ENCODE measurements at regions not wholly inside any gene's neighbourhood (a gene's known extent, or its start where the extent isn't known, plus 50 kb on each side); places are given as distances from the start of the nearest gene placed in this dataset.
"Not testable (repeated sequence)": the region's sequence is repeated elsewhere in the genome, so short reads cannot be mapped to it uniquely, and the experiment has no call there.

- H3K4me1 ChIP-seq (ENCODE audit: control insufficient read depth, insufficient read depth, low read length); H3K36me3 ChIP-seq (ENCODE audit: control insufficient read depth in 2 of 2, insufficient read depth in 2 of 2, low read length in 2 of 2); H3K9ac ChIP-seq (ENCODE audit: low read length in 2 of 2); H3K27ac ChIP-seq (ENCODE audit: low read length); H3K9me3 ChIP-seq (ENCODE audit: control insufficient read depth in 2 of 2, low read length in 2 of 2); H3K27me3 ChIP-seq (ENCODE audit: control insufficient read depth in 1 of 2, insufficient read depth in 2 of 2, low read length in 2 of 2); H3K4me3 ChIP-seq (ENCODE audit: low read length in 2 of 2): not testable (repeated sequence)
Observed at GRCh38 chr5:34160904-34161303, 117.9 kb upstream of the C1QTNF3 start.

- H3K4me3 ChIP-seq (ENCODE audit: low read length in 2 of 2); H3K27ac ChIP-seq (ENCODE audit: low read length); H3K9me3 ChIP-seq (ENCODE audit: control insufficient read depth in 2 of 2, low read length in 2 of 2); H3K27me3 ChIP-seq (ENCODE audit: control insufficient read depth in 1 of 2, insufficient read depth in 2 of 2, low read length in 2 of 2); H3K4me1 ChIP-seq (ENCODE audit: control insufficient read depth, insufficient read depth, low read length); H3K36me3 ChIP-seq (ENCODE audit: control insufficient read depth in 2 of 2, insufficient read depth in 2 of 2, low read length in 2 of 2); H3K9ac ChIP-seq (ENCODE audit: low read length in 2 of 2): not testable (repeated sequence)
Observed at GRCh38 chr5:34171398-34171797, 128.4 kb upstream of the C1QTNF3 start.

- H3K9ac ChIP-seq (ENCODE audit: low read length in 2 of 2); H3K4me1 ChIP-seq (ENCODE audit: control insufficient read depth, insufficient read depth, low read length); H3K27ac ChIP-seq (ENCODE audit: low read length); H3K27me3 ChIP-seq (ENCODE audit: control insufficient read depth in 1 of 2, insufficient read depth in 2 of 2, low read length in 2 of 2); H3K4me3 ChIP-seq (ENCODE audit: low read length in 2 of 2); H3K9me3 ChIP-seq (ENCODE audit: control insufficient read depth in 2 of 2, low read length in 2 of 2): not testable (repeated sequence)
- H3K36me3 ChIP-seq (ENCODE audit: control insufficient read depth in 2 of 2, insufficient read depth in 2 of 2, low read length in 2 of 2) = peaks cover 0 to 11% of the 10 kb centered on the region in 2 donors
Observed at GRCh38 chr5:34179453-34180190, 136.6 kb upstream of the C1QTNF3 start.

- not testable (repeated sequence) for H3K27me3 ChIP-seq (ENCODE audit: control insufficient read depth in 1 of 2, insufficient read depth in 2 of 2, low read length in 2 of 2); H3K4me1 ChIP-seq (ENCODE audit: control insufficient read depth, insufficient read depth, low read length); H3K9ac ChIP-seq (ENCODE audit: low read length in 2 of 2); H3K27ac ChIP-seq (ENCODE audit: low read length); H3K4me3 ChIP-seq (ENCODE audit: low read length in 2 of 2); H3K9me3 ChIP-seq (ENCODE audit: control insufficient read depth in 2 of 2, low read length in 2 of 2)
- H3K36me3 ChIP-seq (ENCODE audit: control insufficient read depth in 2 of 2, insufficient read depth in 2 of 2, low read length in 2 of 2) = peaks cover 0 to 11% of the 10 kb centered on the region in 2 donors
Observed at GRCh38 chr5:34180225-34180624, 137.2 kb upstream of the C1QTNF3 start.

- H3K4me3 ChIP-seq (ENCODE audit: low read length in 2 of 2); H3K27me3 ChIP-seq (ENCODE audit: control insufficient read depth in 1 of 2, insufficient read depth in 2 of 2, low read length in 2 of 2); H3K9ac ChIP-seq (ENCODE audit: low read length in 2 of 2); H3K9me3 ChIP-seq (ENCODE audit: control insufficient read depth in 2 of 2, low read length in 2 of 2); H3K4me1 ChIP-seq (ENCODE audit: control insufficient read depth, insufficient read depth, low read length); H3K27ac ChIP-seq (ENCODE audit: low read length): not testable (repeated sequence)
- H3K36me3 ChIP-seq (ENCODE audit: control insufficient read depth in 2 of 2, insufficient read depth in 2 of 2, low read length in 2 of 2) = peaks cover 0 to 11% of the 10 kb centered on the region in 2 donors
Observed at GRCh38 chr5:34180940-34181614, 138.1 kb upstream of the C1QTNF3 start.

- not testable (repeated sequence) for H3K27ac ChIP-seq (ENCODE audit: low read length); H3K27me3 ChIP-seq (ENCODE audit: control insufficient read depth in 1 of 2, insufficient read depth in 2 of 2, low read length in 2 of 2); H3K9ac ChIP-seq (ENCODE audit: low read length in 2 of 2); H3K4me3 ChIP-seq (ENCODE audit: low read length in 2 of 2); H3K9me3 ChIP-seq (ENCODE audit: control insufficient read depth in 2 of 2, low read length in 2 of 2); H3K4me1 ChIP-seq (ENCODE audit: control insufficient read depth, insufficient read depth, low read length)
- peaks cover 0 to 12% of the 10 kb centered on the region in 2 donors for H3K36me3 ChIP-seq (ENCODE audit: control insufficient read depth in 2 of 2, insufficient read depth in 2 of 2, low read length in 2 of 2)
Observed at GRCh38 chr5:34185005-34185404, 142.0 kb upstream of the C1QTNF3 start.

- not testable (repeated sequence) for H3K4me1 ChIP-seq (ENCODE audit: control insufficient read depth, insufficient read depth, low read length); H3K27ac ChIP-seq (ENCODE audit: low read length); H3K9me3 ChIP-seq (ENCODE audit: control insufficient read depth in 2 of 2, low read length in 2 of 2); H3K4me3 ChIP-seq (ENCODE audit: low read length in 2 of 2); H3K9ac ChIP-seq (ENCODE audit: low read length in 2 of 2); H3K27me3 ChIP-seq (ENCODE audit: control insufficient read depth in 1 of 2, insufficient read depth in 2 of 2, low read length in 2 of 2)
- H3K36me3 ChIP-seq (ENCODE audit: control insufficient read depth in 2 of 2, insufficient read depth in 2 of 2, low read length in 2 of 2) = peaks cover 0 to 11% of the 10 kb centered on the region in 2 donors
Observed at GRCh38 chr5:34185572-34185971, 142.6 kb upstream of the C1QTNF3 start.

GRCh38 chr5:34186108-34186507 is 143.1 kb upstream of the C1QTNF3 start:
- H3K4me3 ChIP-seq (ENCODE audit: low read length in 2 of 2); H3K4me1 ChIP-seq (ENCODE audit: control insufficient read depth, insufficient read depth, low read length); H3K9ac ChIP-seq (ENCODE audit: low read length in 2 of 2); H3K9me3 ChIP-seq (ENCODE audit: control insufficient read depth in 2 of 2, low read length in 2 of 2); H3K27ac ChIP-seq (ENCODE audit: low read length); H3K27me3 ChIP-seq (ENCODE audit: control insufficient read depth in 1 of 2, insufficient read depth in 2 of 2, low read length in 2 of 2): not testable (repeated sequence)
- peaks cover 0 to 12% of the 10 kb centered on the region in 2 donors for H3K36me3 ChIP-seq (ENCODE audit: control insufficient read depth in 2 of 2, insufficient read depth in 2 of 2, low read length in 2 of 2)

DNA sequence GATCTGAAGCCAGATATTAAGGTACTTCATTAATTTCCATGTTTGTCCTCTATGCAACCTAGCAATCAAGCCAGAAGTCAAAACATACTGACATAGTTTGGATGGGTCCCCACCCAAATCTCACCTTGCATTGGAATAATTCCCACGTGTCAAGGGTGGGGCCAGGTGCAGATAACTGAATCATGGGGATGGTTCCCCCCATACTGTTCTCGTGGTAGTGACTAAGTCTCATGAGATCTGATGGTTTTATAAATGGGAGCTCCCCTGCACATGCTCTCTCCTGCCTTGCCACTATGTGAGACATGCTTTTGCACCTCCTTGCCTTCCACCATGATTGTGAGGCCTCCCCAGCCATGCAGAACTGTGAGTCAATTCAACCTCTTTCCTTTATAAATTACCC is 143.9 kb upstream of the C1QTNF3 start:
- H3K4me1 ChIP-seq (ENCODE audit: control insufficient read depth, insufficient read depth, low read length) = not testable (repeated sequence)
- H3K36me3 ChIP-seq (ENCODE audit: control insufficient read depth in 2 of 2, insufficient read depth in 2 of 2, low read length in 2 of 2) = peaks cover 0 to 14% of the 10 kb centered on the region in 2 donors

DNA sequence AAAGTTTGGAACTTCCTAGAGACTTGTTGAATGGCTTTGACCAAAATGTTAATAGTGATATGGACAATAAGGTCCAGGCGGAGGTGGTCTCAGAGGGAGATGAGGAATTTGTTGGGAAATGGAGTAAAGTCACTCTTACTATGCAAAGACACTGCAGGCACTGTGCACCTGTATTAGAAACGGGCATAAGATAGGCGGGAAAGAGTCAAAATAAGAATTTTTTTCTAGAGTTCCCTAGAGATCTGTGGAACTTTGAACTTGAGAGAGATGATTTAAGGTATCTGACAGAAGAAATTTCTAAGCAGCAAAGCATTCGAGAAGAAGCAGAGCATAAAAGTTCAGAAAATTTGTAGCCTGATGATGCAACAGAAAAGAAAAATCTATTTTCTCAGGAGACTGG is 144.4 kb upstream of the C1QTNF3 start:
- H3K36me3 ChIP-seq (ENCODE audit: control insufficient read depth in 2 of 2, insufficient read depth in 2 of 2, low read length in 2 of 2) = peaks cover 0 to 16% of the 10 kb centered on the region in 2 donors
- H3K9ac ChIP-seq (ENCODE audit: low read length in 2 of 2); H3K4me3 ChIP-seq (ENCODE audit: low read length in 2 of 2); H3K9me3 ChIP-seq (ENCODE audit: control insufficient read depth in 2 of 2, low read length in 2 of 2); H3K4me1 ChIP-seq (ENCODE audit: control insufficient read depth, insufficient read depth, low read length); H3K27ac ChIP-seq (ENCODE audit: low read length); H3K27me3 ChIP-seq (ENCODE audit: control insufficient read depth in 1 of 2, insufficient read depth in 2 of 2, low read length in 2 of 2): not testable (repeated sequence)

More for the DNA sequence above, 143.9 kb upstream of the C1QTNF3 start:
- not testable (repeated sequence) for H3K27me3 ChIP-seq (ENCODE audit: control insufficient read depth in 1 of 2, insufficient read depth in 2 of 2, low read length in 2 of 2); H3K4me3 ChIP-seq (ENCODE audit: low read length in 2 of 2); H3K9ac ChIP-seq (ENCODE audit: low read length in 2 of 2); H3K27ac ChIP-seq (ENCODE audit: low read length); H3K9me3 ChIP-seq (ENCODE audit: control insufficient read depth in 2 of 2, low read length in 2 of 2)
